Fibroblast of skin of left quadriceps (primary cell): ENCODE measurements at regions not wholly inside any gene's neighbourhood (a gene's known extent, or its start where the extent isn't known, plus 50 kb on each side); places are given as distances from the start of the nearest gene placed in this dataset.
"Not testable (repeated sequence)": the region's sequence is repeated elsewhere in the genome, so short reads cannot be mapped to it uniquely, and the experiment has no call there.

ENCODE experiments used
- DNase-seq, 2 experiments: peaks; one replicate each; pipeline ENCODE4 v3.0.0-alpha.2; 2013; ENCODE audit warnings: low read depth in 2 of 2

- DNase-seq, result no peak
Measured at GRCh38 chr7:124152859-124153692, 120.2 kb upstream of the TMEM229A start.

- DNase-seq, result no peak
Measured at GRCh38 chr7:124137664-124138063, 104.8 kb upstream of the TMEM229A start.

GRCh38 chr7:124124201-124124600 lies 91.3 kb upstream of the TMEM229A start:
- DNase-seq, result no peak

GRCh38 chr7:124120911-124121310 lies 88.0 kb upstream of the TMEM229A start:
- no peak for DNase-seq

- no peak for DNase-seq
Measured at GRCh38 chr7:124113045-124113444, 80.2 kb upstream of the TMEM229A start.

- no peak for DNase-seq
Measured at GRCh38 chr7:124106575-124106974, 73.7 kb upstream of the TMEM229A start.

GRCh38 chr7:124101173-124101768 lies 68.4 kb upstream of the TMEM229A start:
- no peak for DNase-seq

- DNase-seq, result no peak
Measured at GRCh38 chr7:124100190-124100589, 67.3 kb upstream of the TMEM229A start.

GRCh38 chr7:124099585-124099984 lies 66.7 kb upstream of the TMEM229A start:
- not testable (repeated sequence) for DNase-seq

- no peak for DNase-seq
Measured at GRCh38 chr7:124089621-124090020, 56.8 kb upstream of the TMEM229A start.

GRCh38 chr7:124088590-124088989 lies 55.7 kb upstream of the TMEM229A start:
- no peak for DNase-seq

GRCh38 chr7:124086843-124087242 lies 54.0 kb upstream of the TMEM229A start:
- DNase-seq, result no peak

- no peak for DNase-seq
Measured at GRCh38 chr7:124085179-124085578, 52.3 kb upstream of the TMEM229A start.

- no peak for DNase-seq
Measured at GRCh38 chr7:124084024-124084423, 51.2 kb upstream of the TMEM229A start.
